ENCODE measurements at regions not wholly inside any gene's neighbourhood (a gene's known extent, or its start where the extent isn't known, plus 50 kb on each side); places are given as distances from the start of the nearest gene placed in this dataset.

DNA sequence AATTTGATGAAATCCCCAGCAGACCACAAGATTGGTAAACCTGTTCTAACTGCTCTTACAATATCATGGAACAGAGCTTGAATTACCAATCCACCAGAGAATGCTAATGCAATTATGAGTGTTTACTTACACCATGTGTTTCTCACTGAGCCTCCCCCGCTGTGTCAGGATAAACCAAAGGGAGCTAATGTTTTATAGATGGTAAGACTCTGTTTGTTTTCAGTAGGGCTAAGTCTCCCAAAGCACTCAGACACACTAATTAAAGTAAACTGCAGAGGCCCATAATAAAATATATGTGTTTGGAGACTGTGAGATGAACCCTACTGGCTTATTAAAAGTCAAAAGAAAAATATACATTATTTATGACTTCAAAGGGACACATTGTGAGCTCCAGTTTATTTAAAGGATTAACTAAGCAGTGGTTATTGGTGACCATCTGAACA, 261.7 kb upstream of the FAM241A start:
- no peak overlapping the region for H3K4me3 Mint-ChIP-seq
- H3K36me3 Mint-ChIP-seq (ENCODE audit: low read depth): no peaks in the 10 kb centered on the region
- peaks cover 3% of the 10 kb centered on the region for H3K4me1 Mint-ChIP-seq
- H3K27me3 Mint-ChIP-seq (ENCODE audit: low read depth): no peaks in the 10 kb centered on the region
- H3K27ac Mint-ChIP-seq: peak overlapping the region in 2 of 3 experiments; percentile 38 to 66
- TF ChIP-seq, protein P1, sequence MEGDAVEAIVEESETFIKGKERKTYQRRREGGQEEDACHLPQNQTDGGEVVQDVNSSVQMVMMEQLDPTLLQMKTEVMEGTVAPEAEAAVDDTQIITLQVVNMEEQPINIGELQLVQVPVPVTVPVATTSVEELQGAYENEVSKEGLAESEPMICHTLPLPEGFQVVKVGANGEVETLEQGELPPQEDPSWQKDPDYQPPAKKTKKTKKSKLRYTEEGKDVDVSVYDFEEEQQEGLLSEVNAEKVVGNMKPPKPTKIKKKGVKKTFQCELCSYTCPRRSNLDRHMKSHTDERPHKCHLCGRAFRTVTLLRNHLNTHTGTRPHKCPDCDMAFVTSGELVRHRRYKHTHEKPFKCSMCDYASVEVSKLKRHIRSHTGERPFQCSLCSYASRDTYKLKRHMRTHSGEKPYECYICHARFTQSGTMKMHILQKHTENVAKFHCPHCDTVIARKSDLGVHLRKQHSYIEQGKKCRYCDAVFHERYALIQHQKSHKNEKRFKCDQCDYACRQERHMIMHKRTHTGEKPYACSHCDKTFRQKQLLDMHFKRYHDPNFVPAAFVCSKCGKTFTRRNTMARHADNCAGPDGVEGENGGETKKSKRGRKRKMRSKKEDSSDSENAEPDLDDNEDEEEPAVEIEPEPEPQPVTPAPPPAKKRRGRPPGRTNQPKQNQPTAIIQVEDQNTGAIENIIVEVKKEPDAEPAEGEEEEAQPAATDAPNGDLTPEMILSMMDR (IDR thresholded peaks at IDR 0.05; ENCODE audit: unreplicated experiment in 3 of 3): no peak
- peaks cover 3% of the 10 kb centered on the region for H3K9me3 Mint-ChIP-seq

DNA sequence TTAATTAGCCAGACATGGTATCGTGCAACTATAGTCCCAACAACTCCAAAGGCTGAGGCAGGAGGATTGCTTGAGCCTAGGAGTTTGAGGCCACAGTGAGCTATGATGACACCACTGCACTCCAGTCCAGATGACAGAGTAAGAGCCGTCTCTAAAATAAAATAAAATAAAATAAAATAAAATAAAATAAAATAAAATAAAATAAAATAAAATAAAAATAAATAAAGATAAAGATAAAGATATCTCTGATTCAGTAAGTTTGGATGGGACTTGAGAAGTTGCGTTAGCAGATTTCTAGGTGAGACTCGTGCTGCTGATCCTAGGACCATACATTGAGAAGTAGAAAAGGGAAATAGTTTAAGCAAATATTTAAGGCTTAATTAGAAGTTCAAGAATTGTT, 254.8 kb upstream of the FAM241A start:
- Mint-ChIP-seq H3K9me3 (peaks cover 20% of the 10 kb centered on the region), H3K27ac (no peak overlapping the region), H3K4me1 (no peaks in the 10 kb centered on the region), H3K4me3 (no peak overlapping the region), H3K36me3 (ENCODE audit: low read depth) (no peaks in the 10 kb centered on the region), H3K27me3 (ENCODE audit: low read depth) (no peaks in the 10 kb centered on the region)
- TF ChIP-seq, protein P1 (IDR thresholded peaks at IDR 0.05; ENCODE audit: unreplicated experiment in 3 of 3): no peak

DNA sequence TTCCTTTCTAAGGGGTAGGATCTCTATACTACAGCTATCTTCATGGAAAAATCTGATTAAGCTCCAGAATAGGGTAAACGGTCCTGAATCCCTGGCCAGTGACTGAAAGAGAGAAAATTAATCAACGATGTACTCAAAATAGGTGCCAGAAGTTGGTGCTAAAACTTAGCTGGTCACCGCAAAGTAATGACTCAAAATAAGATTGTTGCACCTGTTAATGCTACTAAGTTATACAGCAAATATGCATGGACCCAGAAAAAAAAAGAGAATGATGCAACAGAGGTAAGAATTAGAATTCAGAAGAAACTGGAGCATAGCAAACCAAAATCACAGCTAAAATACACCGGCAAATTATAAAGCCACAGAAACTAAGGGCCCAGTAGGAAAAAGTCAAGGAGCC, 239.7 kb upstream of the FAM241A start:
- TF ChIP-seq, protein P1 (IDR thresholded peaks at IDR 0.05; ENCODE audit: unreplicated experiment in 3 of 3): no peak
- no peaks in the 10 kb centered on the region for H3K36me3 Mint-ChIP-seq (ENCODE audit: low read depth)
- H3K27me3 Mint-ChIP-seq (ENCODE audit: low read depth): no peaks in the 10 kb centered on the region
- no peaks in the 10 kb centered on the region for H3K9me3 Mint-ChIP-seq
- no peak overlapping the region for H3K27ac Mint-ChIP-seq
- H3K4me1 Mint-ChIP-seq: no peaks in the 10 kb centered on the region
- H3K4me3 Mint-ChIP-seq: no peak overlapping the region

GRCh38 chr4:111919639-111920038, 225.6 kb upstream of the FAM241A start:
- TF ChIP-seq, protein P1 (IDR thresholded peaks at IDR 0.05; ENCODE audit: unreplicated experiment in 3 of 3): no peak
- Mint-ChIP-seq H3K27ac (no peak overlapping the region), H3K36me3 (ENCODE audit: low read depth) (no peaks in the 10 kb centered on the region), H3K27me3 (ENCODE audit: low read depth) (no peaks in the 10 kb centered on the region), H3K9me3 (peaks cover 8% of the 10 kb centered on the region), H3K4me3 (no peak overlapping the region), H3K4me1 (no peaks in the 10 kb centered on the region)

GRCh38 chr4:111921714-111922113, 223.5 kb upstream of the FAM241A start:
- Mint-ChIP-seq H3K4me3 (no peak overlapping the region), H3K9me3 (no peaks in the 10 kb centered on the region), H3K27me3 (ENCODE audit: low read depth) (no peaks in the 10 kb centered on the region), H3K4me1 (no peaks in the 10 kb centered on the region), H3K27ac (no peak overlapping the region), H3K36me3 (ENCODE audit: low read depth) (no peaks in the 10 kb centered on the region)
- TF ChIP-seq, protein P1 (IDR thresholded peaks at IDR 0.05; ENCODE audit: unreplicated experiment in 3 of 3): no peak

DNA sequence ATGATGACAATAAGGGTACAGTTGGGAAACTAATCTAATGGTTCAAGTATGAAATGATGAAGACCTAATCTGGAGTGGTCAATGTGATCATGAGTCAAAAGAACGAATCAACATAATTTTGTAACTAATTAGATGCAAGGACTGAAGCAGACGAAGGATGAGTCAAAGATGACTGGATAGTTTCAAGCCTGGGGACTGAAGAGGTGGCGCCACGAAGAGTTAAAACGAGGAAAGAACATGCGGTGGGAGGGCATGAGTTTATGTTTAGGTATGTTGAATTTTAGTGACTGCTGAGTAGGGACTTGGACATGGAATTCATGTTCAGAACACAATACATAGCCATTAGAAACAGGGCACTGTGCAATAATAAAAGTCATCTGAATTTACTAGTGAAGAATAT, 221.5 kb upstream of the FAM241A start:
- TF ChIP-seq, protein P1 (IDR thresholded peaks at IDR 0.05; ENCODE audit: unreplicated experiment in 3 of 3): no peak
- H3K4me1 Mint-ChIP-seq: no peaks in the 10 kb centered on the region
- no peak overlapping the region for H3K27ac Mint-ChIP-seq
- no peaks in the 10 kb centered on the region for H3K36me3 Mint-ChIP-seq (ENCODE audit: low read depth)
- no peak overlapping the region for H3K4me3 Mint-ChIP-seq
- H3K27me3 Mint-ChIP-seq (ENCODE audit: low read depth): no peaks in the 10 kb centered on the region
- H3K9me3 Mint-ChIP-seq: no peaks in the 10 kb centered on the region
